ENCODE measurements at regions not wholly inside any gene's neighbourhood (a gene's known extent, or its start where the extent isn't known, plus 50 kb on each side); places are given as distances from the start of the nearest gene placed in this dataset.

- no peak for DNase-seq (ENCODE audit: low spot score)
- WGBS: 95% methylated on average over 3 of the region's 3 CpGs
- Histone ChIP-seq H3K9ac (ENCODE audit: low read depth in 1 of 2, low read length in 2 of 2) (no peak overlapping the region), H3K4me1 (ENCODE audit: control insufficient read depth in 4 of 4, insufficient read depth in 4 of 4, low read length in 3 of 4) (no peaks in the 10 kb centered on the region), H3K4me3 (ENCODE audit: low read depth in 1 of 3, low read length in 3 of 3) (no peak overlapping the region), H3K9me3 (ENCODE audit: control insufficient read depth in 4 of 4, low read length in 3 of 4) (no peaks in the 10 kb centered on the region), H3K36me3 (ENCODE audit: control insufficient read depth in 4 of 4, insufficient read depth in 3 of 4, low read depth in 1 of 4, low read length in 3 of 4) (no peaks in the 10 kb centered on the region), H3K27ac (ENCODE audit: low read depth in 1 of 2, low read length in 2 of 2) (no peak overlapping the region), H3K27me3 (ENCODE audit: control insufficient read depth in 4 of 4, insufficient read depth in 4 of 4, low read length in 3 of 4) (no peaks in the 10 kb centered on the region)
- no peak for TF ChIP-seq FOXA1 (IDR thresholded peaks at IDR 0.05)
- no peak for TF ChIP-seq FOXA2 (IDR thresholded peaks at IDR 0.05)
- TF ChIP-seq GABPA (IDR thresholded peaks at IDR 0.05 in 1 of 2, conservative IDR thresholded peaks at IDR 0.05 in 1 of 2): no peak
- TF ChIP-seq JUND (IDR thresholded peaks at IDR 0.05): no peak
- no peak for TF ChIP-seq ZBTB33 (IDR thresholded peaks at IDR 0.05)
- no peak for TF ChIP-seq RAD21 (IDR thresholded peaks at IDR 0.05)
- TF ChIP-seq, protein P1, sequence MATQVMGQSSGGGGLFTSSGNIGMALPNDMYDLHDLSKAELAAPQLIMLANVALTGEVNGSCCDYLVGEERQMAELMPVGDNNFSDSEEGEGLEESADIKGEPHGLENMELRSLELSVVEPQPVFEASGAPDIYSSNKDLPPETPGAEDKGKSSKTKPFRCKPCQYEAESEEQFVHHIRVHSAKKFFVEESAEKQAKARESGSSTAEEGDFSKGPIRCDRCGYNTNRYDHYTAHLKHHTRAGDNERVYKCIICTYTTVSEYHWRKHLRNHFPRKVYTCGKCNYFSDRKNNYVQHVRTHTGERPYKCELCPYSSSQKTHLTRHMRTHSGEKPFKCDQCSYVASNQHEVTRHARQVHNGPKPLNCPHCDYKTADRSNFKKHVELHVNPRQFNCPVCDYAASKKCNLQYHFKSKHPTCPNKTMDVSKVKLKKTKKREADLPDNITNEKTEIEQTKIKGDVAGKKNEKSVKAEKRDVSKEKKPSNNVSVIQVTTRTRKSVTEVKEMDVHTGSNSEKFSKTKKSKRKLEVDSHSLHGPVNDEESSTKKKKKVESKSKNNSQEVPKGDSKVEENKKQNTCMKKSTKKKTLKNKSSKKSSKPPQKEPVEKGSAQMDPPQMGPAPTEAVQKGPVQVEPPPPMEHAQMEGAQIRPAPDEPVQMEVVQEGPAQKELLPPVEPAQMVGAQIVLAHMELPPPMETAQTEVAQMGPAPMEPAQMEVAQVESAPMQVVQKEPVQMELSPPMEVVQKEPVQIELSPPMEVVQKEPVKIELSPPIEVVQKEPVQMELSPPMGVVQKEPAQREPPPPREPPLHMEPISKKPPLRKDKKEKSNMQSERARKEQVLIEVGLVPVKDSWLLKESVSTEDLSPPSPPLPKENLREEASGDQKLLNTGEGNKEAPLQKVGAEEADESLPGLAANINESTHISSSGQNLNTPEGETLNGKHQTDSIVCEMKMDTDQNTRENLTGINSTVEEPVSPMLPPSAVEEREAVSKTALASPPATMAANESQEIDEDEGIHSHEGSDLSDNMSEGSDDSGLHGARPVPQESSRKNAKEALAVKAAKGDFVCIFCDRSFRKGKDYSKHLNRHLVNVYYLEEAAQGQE (IDR thresholded peaks at IDR 0.05): no peak
- TF ChIP-seq CTCF (IDR thresholded peaks at IDR 0.05; ENCODE audit: low read depth, low read length, missing input control): no peak
These were observed 70.3 kb upstream of the SGCD start for GRCh38 chr5:156256642-156257041.

- Histone ChIP-seq H3K27ac (ENCODE audit: low read depth in 1 of 2, low read length in 2 of 2) (no peak overlapping the region), H3K9me3 (ENCODE audit: control insufficient read depth in 4 of 4, low read length in 3 of 4) (no peaks in the 10 kb centered on the region), H3K9ac (ENCODE audit: low read depth in 1 of 2, low read length in 2 of 2) (no peak overlapping the region), H3K4me1 (ENCODE audit: control insufficient read depth in 4 of 4, insufficient read depth in 4 of 4, low read length in 3 of 4) (no peaks in the 10 kb centered on the region), H3K27me3 (ENCODE audit: control insufficient read depth in 4 of 4, insufficient read depth in 4 of 4, low read length in 3 of 4) (no peaks in the 10 kb centered on the region), H3K36me3 (ENCODE audit: control insufficient read depth in 4 of 4, insufficient read depth in 3 of 4, low read depth in 1 of 4, low read length in 3 of 4) (no peaks in the 10 kb centered on the region), H3K4me3 (ENCODE audit: low read depth in 1 of 3, low read length in 3 of 3) (no peak overlapping the region)
- TF ChIP-seq ZBTB33 (IDR thresholded peaks at IDR 0.05) (no peak), FOXA2 (IDR thresholded peaks at IDR 0.05) (no peak), FOXA1 (IDR thresholded peaks at IDR 0.05) (no peak), HNF4G (IDR thresholded peaks at IDR 0.05) (no peak)
- DNase-seq (ENCODE audit: low spot score): no peak
- 81% methylated on average over 2 of the region's 2 CpGs for WGBS
These were observed 68.0 kb upstream of the SGCD start for GRCh38 chr5:156258934-156259333.

Data from liver (tissue), 8 donors.